ENCODE measurements at regions not wholly inside any gene's neighbourhood (a gene's known extent, or its start where the extent isn't known, plus 50 kb on each side); places are given as distances from the start of the nearest gene placed in this dataset.

- no peak for ATAC-seq
Observed at GRCh38 chr2:181190711-181191110, 210.3 kb downstream of the UBE2E3 start.

DNA sequence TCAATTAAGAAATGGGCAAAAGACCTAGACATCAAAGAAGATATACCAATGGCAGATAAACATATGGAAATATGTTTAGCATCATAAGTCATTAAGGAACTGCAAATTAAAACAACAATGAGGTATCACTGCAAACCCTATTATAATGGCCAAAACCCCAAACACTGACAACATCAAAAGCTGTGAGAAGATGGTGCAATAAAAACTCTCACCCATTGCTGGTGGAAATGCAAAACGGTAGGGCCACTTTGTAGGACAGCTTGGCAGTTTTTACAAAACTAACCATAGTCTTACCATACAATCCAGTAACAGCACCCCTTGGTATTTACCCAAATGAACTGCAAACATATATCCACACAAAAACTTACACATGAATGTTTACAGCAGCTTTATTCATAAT lies 213.1 kb downstream of the UBE2E3 start:
- no peak for ATAC-seq

GRCh38 chr2:181196401-181196800 lies 216.0 kb downstream of the UBE2E3 start:
- peak; percentile 50 for ATAC-seq

GRCh38 chr2:181197140-181197760 lies 216.8 kb downstream of the UBE2E3 start:
- ATAC-seq = peak; percentile 33

DNA sequence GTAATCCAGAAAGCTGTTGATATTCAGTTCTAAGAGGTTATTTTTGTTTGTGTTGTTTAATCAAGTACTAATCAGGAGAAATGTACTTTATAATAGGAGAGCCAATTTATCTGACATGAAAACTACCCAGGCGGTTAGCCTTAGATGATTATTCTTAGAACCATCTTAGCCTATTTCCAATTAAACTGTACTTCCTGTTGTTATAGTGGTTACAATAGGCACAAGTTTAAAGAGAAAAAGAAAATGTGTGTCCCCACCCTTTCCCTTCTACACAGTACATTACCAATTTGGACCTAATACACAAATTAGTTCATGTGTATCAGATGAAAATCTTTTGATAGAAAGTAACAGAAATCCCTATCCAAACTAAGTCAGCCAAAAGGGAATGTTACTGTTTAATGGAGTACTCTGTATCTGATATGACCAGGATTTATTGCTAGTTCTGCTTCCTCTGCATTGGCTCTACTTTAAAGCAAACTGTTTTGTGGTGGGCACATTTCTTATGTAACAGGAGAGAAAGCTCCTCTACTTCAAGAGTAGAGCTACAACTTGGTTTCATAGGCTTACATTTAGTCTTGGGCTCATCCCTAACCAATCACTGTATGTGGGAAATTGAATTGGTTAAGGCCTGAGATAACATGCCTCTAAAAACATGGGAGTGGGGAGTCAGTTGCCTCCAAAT lies 217.9 kb downstream of the UBE2E3 start:
- ATAC-seq = no peak

GRCh38 chr2:181203412-181203811 lies 223.0 kb downstream of the UBE2E3 start:
- no peak for ATAC-seq

DNA sequence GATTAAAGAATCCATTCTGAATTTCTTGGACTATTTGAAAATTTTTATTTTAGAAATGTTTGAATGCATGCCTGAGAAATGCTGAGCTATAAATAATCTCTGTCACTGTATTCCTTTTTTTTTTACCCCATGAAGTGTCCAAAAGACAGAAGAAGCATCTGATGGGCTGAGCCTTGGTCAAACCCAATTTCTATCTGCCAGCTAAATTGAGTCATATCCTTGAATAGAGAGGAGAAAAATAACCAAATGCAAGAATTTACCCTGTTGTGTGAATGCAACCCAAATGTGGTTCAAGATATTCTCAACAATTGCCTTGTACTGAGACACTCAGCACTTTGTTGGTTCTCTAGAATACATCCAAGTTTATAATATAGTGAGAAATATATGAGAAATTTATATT lies 223.5 kb downstream of the UBE2E3 start:
- no peak for ATAC-seq

- no peak for ATAC-seq
Observed at GRCh38 chr2:181218401-181218821, 238.0 kb downstream of the UBE2E3 start.

DNA sequence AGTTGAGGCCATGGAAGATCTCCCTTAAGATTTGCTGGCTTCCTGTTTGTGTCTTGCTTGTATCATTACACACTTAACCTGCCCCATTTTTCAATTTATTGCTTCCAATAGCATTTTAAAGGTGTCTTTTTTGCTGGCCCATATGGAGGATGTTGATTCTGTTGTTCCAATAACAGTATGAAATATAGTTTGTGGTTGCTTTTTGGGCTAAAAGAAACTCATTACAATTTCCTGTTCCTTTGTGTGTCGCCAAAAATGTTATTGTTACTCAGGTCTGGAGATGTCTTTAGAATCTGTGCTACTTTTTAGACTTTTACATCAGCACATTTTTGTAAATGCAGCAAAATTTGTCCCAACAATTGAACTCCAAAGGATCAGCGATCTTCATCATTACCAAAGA lies 234.0 kb upstream of the ITGA4 start:
- no peak for ATAC-seq

- ATAC-seq = no peak
Observed at GRCh38 chr2:181224866-181225265, 232.3 kb upstream of the ITGA4 start.

GRCh38 chr2:181228661-181229060 lies 228.5 kb upstream of the ITGA4 start:
- ATAC-seq = no peak

- no peak for ATAC-seq
Observed at GRCh38 chr2:181231151-181231550, 226.0 kb upstream of the ITGA4 start.

DNA sequence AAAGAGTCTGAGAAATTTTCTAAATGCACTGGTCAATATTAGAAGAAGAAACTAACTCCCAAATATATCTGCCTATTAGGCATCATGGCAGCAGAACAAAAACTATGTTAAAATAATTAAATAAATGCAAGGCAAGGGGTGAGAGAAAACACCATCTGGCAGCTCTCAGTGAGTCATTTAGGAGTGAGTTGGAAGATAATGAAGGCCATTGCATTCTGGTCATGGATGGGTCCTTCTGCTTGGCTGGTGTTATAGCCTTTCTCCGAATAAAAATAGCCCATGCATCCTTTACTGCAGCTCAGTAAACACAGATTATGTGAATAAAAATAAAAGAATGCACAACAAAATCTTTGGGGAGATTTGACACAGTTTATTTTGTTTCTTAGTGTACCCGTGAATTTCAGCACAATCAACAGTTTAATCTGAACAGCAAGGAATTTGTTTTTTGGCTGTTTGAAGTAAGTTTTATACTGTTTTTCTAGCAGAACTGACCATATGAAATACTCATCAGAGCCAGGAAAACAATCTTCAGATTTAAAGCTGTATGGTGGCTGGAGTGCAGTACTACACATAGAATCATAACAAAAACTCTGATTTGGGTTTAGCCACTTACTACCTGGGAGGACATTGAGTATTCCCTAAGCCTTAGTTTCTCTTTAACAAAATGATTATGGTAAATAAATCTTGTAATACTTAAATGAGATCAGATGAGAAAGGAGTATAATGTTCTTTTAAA lies 225.1 kb upstream of the ITGA4 start:
- no peak for ATAC-seq

DNA sequence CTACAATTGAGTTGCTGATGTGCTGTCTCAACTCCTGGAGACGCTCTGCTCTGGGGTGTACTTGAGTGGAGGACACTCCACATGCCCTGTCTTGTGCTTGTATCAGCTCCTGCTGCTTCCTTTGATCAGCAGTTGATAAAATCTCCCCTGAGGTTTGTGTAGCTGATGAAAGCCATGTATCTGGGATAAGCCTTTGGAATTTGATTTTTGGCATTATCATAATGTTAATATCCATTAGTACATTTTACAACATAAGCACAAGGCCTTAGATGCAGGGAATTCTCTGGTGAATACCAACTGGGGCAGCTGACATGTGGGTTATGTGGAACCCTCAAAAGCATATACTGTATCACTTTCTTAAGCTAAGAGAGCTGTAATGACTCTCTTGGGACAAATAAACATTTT lies 222.7 kb upstream of the ITGA4 start:
- ATAC-seq = no peak

DNA sequence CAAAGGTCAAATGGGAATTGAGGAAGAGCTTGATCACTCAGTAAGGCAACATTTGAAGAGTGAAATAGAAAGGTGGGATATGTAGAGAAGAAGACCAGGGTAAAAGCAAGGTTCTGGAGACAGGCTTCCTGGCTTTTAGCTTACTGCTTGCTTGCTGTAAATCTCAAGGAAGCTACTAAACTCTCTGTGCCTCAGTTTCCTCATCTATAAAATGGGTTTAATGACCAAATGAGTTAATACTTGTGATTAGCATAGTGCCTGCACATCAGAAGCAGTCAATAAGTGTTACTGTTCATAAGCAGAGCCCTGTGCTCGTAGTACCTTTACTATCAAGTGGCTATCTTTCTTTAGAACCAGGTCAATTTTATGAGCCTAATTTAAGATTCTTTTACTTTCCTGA lies 222.2 kb upstream of the ITGA4 start:
- no peak for ATAC-seq

GRCh38 chr2:181235683-181236459 lies 221.3 kb upstream of the ITGA4 start:
- ATAC-seq = no peak

GRCh38 chr2:181239201-181239799 lies 217.9 kb upstream of the ITGA4 start:
- no peak for ATAC-seq

DNA sequence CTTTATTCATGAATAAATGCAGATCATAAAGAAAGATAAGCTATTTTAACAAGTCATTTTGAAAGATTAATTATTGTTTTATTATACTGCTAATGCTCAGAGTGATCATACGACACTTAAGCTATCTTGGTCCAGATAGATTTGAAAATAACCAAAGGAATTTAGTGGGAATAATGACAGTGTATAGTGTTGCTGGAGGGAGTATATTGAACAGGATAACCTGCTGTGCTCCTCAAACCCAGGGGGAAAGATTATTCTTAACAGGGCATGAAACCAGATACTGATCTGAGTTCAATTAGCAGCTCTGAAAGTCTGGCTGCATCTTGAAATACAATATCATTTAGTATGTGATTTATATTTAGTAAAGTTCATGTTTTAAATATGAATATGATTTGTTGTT lies 216.3 kb upstream of the ITGA4 start:
- ATAC-seq = no peak

DNA sequence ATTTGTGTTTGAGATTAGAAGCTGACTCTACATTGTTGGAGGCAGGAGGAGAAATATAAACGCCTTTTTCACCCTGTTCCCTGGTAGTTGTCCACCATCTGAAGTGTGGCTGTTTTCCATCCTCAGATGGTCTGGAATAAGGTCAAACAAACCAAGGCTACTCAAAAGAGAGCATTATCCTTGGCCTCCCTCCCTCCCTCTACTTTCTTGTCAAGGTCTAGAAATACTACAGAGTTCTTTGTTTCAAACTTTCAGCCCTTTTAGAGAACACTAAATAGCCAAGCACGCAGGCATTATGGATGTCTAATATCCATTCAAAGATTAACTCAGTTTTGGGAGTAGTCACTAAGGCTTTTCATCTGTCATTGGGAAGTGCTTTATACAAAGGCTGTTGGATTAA lies 215.8 kb upstream of the ITGA4 start:
- ATAC-seq = no peak

DNA sequence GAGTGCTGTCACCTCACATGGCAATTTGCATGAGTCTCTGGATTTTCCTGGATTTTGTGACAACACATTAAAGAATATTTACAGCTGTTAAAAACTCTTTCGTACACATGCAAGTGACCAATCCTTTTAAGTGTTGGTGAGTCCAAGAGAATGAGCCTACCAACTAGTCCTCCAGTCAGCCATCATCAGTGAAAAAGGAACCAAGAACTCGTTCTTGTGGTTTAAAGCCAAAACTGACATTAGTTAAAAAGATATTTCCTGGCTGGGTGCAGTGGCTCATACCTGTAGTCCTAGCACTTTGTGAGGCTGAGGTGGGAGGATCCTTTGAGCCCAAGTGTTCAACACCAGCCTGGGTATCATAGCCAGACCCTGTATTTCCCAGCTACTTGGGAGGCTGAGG lies 215.4 kb upstream of the ITGA4 start:
- no peak for ATAC-seq

DNA sequence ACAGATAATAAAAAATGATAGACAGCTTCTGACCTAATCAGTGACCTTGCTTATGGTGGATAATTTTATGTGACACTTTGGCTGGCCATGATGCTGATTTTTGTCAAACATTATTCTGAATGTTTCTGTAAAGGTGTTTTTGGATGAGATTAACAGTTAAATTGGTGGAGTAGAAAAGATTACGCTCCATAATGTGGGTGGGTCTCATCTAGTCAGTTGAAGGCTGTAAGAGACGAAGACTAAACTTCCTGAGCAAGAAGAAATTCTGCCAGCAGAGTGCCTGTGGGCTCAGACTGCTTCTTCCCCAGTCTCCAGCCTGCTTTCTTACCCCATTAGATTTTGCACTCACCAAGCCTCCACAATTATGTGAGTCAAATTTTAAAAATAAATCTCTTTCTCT lies 214.9 kb upstream of the ITGA4 start:
- ATAC-seq = no peak

DNA sequence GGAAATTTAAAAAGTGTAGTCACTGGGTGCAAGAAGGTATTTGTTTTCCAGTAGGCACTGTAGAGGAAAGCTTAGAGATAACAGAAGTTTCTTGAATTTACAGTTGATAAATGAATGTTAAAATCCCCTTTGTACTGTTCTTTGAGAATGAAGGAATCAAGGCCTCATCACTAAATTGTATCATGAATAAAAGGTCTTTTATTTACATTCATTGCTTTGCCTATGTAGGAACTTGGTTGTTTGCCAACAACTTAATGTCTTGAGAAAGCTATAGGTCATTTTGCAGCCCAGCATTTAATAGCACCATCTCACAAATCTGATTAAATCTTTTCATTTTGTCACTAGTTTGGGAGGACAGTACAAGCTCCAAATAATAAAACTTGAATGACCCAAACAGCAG lies 213.9 kb upstream of the ITGA4 start:
- ATAC-seq = no peak

GRCh38 chr2:181250691-181251090 lies 206.5 kb upstream of the ITGA4 start:
- no peak for ATAC-seq
